Cerebellar nuclear complex (tissue), 1 donor: ENCODE measurements at regions not wholly inside any gene's neighbourhood (a gene's known extent, or its start where the extent isn't known, plus 50 kb on each side); places are given as distances from the start of the nearest gene placed in this dataset.

ENCODE experiments used
- DNase-seq, 2 experiments: peaks; one replicate each; lab custom pipeline; 2025; lab: John Stamatoyannopoulos, UW

DNA sequence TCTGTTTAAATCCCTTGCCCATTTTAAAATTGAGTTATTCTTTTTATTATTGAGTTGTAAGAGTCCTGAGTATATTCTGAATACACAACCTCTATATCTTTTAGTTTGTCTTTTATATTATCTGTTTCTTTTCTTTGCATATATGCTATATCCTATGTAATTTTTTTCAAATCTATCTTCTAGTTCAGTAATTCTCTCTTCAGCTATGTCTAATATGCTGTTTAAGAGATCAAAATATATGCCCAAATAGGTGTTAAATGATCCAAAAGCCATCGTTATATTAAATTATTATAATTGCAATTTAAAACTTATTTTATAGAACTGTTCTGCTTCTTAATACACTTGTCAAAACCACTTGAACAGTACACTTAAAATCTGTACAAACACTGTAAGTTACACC lies 107.4 kb upstream of the TSPAN5 start:
- DNase-seq, result no peak

DNA sequence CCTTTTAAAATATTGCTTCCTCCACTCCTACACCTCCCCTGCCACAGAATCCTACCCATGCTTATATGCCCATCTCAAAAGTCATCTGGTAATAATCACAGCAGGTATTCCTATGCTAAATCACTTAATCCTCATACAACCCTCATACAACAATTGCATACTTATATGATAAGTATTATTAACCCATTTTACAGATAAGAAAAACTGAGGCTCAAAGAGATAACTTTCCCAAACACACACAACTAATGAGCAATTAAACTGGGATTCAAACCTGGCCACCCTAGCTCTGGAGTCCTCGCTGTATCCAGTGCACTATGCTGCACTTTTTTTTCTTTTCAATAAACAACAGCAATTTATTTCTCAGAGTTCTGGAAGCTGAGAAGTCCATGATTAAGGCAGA lies 99.8 kb upstream of the TSPAN5 start:
- DNase-seq, result no peak

DNA sequence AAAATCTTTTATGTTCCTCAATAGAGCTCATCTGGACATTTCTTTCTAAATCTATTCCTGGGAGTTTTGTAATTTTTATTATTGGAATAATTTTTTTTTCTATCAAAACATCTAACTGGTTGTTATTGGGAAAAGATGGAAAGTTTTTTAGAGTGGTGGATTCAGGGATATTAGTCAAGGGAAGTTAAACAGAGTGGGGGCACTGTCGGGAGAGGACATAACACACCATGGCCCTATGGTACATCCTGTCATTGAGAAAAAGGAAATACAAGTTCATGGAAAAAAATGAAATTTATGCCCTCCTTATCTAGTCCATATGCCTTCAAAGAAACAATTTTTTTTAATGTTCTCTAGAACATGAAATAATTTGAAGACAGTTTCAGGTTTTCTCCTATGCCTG lies 96.3 kb upstream of the TSPAN5 start:
- no peak for DNase-seq

DNA sequence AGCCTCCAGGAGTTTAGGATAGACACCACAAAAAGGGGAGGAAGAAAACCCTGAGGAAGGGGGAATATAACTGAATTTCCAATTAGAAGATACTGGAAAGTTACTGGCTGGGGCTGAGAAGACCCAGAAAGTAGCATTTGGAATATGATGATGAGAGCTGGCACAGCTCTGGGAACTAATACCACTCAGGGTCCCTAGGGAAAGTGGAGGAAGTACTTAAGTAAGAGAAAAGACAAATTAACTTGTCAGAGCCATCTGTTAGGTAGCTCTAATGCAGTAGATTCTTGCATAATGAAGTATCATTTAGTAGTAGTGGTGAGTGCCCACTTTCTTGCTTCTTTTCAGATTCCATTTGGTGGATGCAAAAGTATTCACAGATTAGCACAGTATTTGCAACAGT lies 90.8 kb upstream of the TSPAN5 start:
- no peak for DNase-seq

DNA sequence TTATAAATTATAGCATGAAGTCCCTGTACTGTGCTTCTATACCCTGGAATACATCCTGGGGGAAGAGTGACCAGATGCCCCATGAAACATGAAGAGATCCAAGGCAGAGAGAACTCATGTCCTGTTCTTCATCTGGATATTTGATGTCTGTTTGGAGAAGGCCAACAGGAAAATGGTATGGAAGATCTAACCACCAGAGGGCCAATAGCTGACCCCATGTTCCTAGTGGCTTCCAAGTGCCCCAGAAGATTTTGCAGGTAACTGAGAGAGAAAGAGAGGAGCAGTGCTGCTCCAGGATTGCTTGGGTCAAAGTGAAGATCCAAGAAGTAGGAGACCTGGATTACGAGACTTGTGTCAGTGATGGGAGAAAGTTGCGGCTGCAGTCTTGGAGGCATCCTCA lies 90.2 kb upstream of the TSPAN5 start:
- no peak for DNase-seq

DNA sequence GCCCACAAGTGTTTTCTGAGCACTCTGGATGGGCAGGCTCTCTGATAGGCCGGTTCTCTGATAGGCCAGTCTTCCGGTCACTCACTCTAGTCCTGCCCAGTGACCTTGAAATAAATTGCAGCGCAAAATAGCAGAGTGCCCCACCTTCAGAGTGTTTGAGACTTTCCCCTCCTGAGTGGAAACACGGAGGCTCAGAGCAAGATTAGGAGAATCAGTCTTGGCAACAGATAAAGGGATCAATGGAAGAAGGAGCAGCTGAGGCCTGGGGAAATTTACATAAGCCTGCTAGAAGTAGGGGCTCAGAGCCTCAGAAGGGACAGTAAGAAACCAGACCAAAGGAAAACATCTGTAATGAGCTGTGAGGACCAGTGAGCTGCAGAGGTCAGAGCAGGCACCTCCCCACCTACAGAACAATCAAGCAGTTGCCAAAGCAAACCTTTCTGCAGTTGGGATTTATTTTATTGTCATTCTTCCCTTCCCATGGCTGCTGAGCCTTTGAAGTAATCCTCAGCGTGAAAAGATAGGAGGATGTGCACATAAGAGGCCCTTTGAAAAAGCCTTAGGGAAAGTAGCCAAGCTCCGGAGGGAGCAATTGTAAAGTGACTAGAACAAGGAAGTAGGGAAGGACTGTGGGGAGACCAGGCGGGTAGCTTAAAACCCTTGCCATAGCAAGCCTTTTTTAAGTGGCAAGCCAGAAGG lies 89.1 kb upstream of the TSPAN5 start:
- DNase-seq, result no peak

DNA sequence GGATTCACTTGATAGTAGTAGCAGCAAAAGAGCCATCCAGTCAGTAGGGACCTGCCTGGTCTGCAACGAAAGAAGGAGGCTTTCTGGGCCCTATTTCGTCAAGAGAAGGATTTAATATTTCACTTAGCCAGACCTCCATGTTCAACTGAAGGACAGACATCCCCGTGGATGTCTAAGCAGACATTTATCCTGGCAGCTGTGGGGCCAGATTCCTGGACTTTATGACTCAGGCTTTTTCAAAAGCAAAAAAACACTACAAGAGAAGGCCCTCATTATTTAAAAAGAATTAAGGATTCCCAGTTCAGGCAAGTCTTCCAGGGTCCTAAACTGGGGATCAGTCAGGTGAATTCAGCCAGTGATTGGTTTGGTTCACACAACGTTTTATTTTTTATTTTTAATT lies 88.5 kb upstream of the TSPAN5 start:
- no peak for DNase-seq

DNA sequence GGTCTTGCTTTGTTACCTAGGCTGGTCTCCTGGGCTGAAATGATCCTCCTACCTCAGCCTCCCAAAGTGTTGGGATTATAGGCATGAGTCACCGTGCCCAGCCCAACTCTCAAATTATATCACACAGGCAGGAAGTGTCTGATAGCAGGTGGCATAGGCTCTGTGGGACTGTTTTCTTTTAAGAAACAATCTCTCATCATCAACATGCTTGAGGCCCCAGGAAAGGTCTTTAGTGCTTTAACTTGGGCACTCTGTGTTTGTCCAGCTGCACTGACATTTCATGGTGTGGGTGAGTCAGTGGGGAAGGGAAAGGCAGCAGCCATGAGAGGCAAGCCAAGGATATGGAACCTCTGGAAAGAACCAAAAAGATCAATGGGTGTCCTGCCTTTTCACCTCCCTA lies 88.1 kb upstream of the TSPAN5 start:
- no peak for DNase-seq

DNA sequence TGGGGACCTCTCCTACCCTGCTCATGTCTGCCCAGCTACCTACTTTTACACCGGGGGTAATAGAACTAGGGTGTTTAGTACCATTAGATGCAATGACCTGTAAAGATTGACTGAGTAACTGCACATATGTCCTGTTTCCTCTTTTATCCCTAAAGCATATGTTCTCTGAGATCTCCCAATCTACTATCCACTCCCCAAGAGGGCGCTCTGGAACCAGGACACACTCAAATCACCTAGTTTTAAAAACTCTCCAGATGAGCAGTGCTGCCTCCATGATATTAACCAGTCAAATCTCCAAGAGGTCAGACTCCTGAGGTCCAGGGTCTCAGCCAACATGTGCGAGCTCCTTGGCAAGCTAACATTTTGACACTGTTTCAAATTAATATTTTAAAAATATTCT lies 87.0 kb upstream of the TSPAN5 start:
- DNase-seq, result no peak

DNA sequence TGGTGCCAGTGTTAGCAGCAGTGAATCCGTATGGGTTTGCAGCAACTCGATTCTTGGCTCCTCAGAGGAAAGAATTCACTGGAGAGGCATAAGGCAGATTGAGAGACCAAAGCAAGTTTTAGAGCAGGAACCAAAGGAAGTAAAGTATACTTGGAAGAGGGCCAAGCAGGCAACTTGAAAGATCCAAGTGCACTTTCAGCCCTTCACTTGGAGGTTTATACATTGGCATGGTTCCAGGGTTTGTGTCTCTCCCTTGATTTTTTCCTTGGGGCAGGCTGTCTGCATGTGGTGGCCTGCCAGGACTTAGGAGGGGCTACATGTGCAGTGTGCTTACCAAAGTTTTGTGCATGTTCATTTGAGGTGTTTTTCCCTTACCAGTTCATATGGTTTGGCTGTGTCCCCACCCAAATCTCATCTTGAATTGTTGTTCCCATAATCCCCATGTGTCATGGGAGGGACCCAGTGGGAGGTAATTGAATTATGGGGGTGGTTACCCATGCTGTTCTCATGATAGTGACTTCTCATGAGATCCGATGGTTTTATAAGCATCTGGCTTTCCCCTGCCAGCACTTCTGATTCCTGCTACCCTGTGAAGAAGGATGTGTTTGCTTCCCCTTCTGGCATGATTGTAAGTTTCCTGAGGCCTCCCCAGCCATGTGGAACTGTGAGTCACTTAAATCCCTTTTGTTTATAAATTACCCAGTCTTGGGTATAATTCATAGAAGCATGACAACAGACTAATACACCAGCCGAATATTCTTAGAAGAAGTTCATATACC lies 86.2 kb upstream of the TSPAN5 start:
- DNase-seq, result no peak

DNA sequence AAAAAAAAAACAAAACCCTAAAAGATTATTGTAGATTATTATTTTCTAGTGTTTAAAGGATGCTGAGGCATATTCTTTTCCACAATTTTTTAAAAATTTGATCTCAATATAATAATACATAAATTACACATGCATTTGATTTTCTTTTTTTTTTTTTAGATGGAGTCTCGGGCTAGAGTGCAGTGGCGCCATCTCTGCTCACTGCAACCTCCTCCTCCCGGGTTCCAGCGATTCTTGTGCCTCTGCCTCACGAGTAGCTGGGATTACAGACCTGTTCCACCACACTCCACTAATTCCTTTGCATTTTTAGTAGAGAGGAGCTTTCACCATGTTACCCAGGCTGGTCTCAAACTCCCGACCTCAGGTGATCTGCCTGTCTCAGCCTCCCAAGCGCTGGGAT lies 83.5 kb upstream of the TSPAN5 start:
- no peak for DNase-seq

DNA sequence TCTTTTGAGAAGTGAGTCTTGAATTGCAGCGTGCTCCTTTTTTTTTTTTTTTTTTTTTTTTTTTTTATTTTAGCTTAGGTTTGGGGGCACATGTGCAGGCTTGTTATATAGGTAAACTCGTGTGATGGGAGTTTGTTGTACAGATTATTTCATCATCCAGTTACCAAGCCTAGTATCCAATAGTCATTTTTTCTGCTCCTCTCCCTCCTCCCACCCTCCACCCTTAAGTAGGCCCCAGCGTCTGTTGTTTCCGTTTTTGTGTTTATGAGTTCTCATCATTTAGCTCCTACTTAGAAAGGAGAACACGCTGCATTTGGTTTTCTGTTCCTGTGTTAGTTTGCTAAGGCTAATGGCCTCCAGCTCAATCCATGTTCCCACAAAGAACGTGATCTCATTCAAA lies 81.3 kb upstream of the TSPAN5 start:
- no peak for DNase-seq

DNA sequence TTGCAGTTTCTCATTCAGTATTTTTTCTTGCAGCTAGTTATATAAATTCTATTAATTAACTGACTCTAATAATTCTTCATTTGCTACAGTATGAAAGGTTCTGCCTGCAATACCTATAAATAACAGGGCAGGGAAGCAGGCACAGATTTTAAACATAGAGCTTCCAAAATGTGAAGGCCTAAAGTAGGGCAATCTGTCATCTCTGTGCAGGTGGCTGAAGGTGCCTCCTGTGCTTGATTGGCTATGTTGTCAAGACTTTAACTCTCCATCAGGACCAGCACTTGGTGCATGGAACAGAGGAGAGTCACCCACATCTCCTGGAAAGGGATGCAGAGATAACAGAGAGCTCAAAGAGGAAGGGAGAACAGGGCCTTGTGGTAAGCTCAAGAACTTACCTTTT lies 75.2 kb upstream of the TSPAN5 start:
- peak; percentile 52 to 78 for DNase-seq

DNA sequence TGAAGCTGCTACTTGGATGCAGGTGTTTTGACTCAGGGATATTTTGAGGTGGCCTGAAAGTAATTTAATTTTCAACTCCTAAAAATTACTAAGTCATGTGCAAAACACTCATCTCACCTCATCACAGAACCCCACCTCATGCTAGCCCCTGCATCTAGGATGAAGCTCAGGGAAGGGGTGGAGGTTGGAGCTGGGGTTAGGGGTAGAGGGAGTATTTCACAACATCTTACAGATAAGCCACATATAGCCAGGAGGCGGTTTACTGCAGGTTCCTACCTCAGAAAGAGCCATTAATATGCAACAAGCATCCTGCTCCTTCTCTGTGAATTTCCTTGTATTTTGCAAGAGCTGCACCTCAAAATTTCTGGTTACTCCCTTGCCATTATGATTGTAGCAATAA lies 70.5 kb upstream of the TSPAN5 start:
- no peak for DNase-seq

DNA sequence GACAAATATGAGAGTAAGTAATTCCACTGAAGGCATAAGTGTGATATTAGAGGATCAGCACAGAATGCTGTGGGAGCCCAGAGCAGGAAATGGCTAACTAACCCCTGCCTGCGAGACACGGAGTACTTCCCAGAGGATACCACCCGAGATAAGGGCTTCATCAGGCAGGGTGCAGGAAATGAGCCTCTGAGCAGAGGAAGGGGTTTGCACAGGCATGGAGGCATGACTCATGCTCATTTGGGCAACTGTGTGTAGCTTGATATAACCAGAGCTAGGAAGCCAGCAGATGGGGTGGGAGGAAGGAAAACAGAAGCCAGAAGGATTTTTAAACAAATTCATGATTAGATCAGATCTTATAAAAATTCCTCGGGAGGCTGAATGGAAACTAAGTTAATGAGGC lies 70.0 kb upstream of the TSPAN5 start:
- no peak for DNase-seq

DNA sequence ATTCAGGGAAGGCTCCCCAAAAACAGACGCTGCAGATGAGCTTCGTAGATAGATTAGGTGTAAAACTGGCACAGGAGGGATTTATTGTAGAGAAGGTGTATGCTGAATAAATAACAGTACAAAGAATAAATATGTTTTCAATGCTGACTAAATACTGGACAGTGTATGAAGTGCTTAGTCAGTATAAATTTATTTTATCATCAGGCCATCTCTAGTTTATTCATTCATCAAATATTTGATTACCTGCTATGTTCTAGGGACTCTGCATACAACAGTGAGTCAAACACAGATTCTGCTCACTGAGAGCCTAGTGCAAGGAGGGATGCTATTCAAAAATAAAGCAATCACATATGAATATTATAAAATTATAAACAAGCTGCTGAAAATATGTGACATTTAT lies 63.6 kb upstream of the TSPAN5 start:
- DNase-seq, result no peak

DNA sequence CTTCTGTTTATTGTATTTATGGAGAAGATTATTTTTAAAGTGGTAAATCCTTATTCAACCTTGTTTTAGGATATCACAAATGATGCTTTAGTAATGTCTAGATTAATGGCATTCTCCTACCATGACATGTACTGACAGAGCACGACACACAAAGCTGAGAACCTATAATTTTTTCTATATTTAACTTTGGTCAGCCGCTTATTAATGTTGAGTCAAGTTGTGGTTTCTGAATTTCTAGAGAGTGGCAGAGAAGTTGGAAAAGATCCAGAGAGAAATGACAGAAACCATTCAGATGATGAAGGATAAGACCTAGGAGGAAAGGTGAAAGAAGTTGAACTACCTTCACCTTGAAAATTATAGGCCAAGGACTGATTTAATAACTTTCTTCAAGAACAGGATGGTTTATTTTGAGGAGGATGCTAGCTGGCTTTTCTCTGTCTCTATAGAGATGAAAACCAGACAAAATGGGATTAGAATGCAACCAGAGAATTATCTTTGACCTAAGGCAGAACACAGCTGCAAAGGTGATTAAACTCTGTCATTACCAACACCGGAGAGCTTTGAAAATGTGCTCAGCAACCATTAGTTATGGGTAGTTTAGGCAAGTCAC lies 62.6 kb upstream of the TSPAN5 start:
- no peak for DNase-seq

DNA sequence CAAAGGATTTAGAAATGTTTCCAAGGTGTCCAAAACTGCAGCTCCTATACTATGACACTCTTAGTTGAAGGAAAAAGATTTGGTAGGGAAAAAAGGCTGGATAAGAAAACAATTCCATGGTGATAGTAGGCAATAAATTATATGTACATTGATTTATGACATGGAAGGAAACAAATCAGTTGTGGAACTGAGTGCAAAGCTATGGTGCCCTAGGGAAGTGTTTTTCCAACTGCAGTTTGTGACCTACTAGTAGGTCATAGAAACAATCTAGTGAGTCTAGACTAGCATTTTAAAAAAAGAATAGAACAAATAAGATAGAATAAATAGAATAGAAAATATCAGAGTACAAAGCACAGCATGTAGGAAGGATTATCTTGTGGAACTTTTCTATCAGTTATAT lies 58.4 kb upstream of the TSPAN5 start:
- no peak for DNase-seq

DNA sequence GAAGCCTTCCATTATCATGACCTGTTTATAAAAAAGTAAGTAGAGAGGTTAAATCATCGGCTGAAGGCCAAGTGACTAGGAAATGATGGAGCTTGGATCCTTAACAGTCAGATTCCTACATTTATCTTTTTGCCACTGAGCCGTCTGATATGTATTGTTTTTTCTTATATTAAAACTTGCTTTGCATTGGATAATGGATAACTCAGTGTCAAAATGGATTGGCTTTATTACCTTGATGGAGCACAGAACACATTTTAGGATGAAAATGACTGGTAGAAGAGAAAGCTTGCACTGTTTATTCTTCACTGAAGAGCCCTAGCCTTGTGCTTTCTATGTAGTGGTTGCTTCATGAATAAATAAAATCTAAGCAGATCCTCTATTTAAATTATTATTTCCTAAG lies 54.2 kb upstream of the TSPAN5 start:
- DNase-seq, result no peak

DNA sequence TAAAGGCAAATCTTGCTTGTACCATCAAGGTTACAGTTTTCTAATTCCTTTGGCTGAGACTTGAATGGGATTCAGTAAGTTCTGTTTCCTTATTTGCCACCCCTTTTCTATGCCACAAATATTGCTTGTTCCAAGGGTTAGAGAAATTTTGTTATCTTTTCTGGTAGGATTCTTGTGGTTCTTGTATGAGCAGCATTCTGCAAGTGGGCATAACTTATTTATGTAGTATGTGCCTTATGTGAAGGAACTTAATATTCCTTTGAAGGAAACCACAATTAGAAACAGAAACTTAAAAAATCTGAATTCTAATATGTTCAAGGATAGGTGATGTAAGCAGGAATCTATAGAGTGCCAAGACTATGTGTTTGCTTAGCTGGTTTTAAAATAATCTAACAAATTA lies 53.1 kb upstream of the TSPAN5 start:
- DNase-seq, result no peak

DNA sequence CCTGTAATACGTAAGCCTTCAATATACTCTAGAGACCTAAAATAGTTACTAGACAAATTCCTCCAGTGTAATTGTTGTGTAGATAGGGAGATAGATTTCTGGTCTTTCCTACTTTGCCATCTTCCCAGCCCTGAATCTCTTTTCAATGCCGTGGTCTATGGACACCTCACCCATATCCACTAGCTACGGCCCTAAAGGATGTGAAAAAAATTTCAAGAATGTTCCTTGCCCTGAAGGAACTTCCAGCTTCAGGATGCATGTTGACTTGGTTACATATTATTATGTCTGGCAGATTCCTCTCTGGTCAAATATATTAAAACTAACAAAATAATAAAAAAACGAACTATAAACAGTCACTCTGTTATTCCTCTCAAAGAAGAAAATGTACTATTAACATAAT lies 52.4 kb upstream of the TSPAN5 start:
- DNase-seq, result no peak
